HUES48 (cell line): ENCODE measurements at regions not wholly inside any gene's neighbourhood (a gene's known extent, or its start where the extent isn't known, plus 50 kb on each side); places are given as distances from the start of the nearest gene placed in this dataset.

Experiments
- H3K27ac ChIP-seq: one replicate; pipeline ENCODE4 v1.7.0; 2013; ENCODE audit warnings: low read depth, low read length, inconsistent platforms
- H3K27me3 ChIP-seq: 2 replicates; pipeline ENCODE4 v1.6.1; 2013; ENCODE audit warnings: mild to moderate bottlenecking, low read length; ENCODE audit not compliant: control insufficient read depth, insufficient read depth
- H3K36me3 ChIP-seq: 2 replicates; pipeline ENCODE4 v1.6.1; 2013; ENCODE audit warnings: low read length; ENCODE audit not compliant: control insufficient read depth, insufficient read depth
- H3K4me1 ChIP-seq: 2 replicates; pipeline ENCODE4 v1.6.1; 2013; ENCODE audit warnings: mild to moderate bottlenecking, low read length; ENCODE audit not compliant: control insufficient read depth, insufficient read depth
- H3K4me3 ChIP-seq: 2 replicates; pipeline ENCODE4 v1.5.1; 2013; ENCODE audit warnings: mild to moderate bottlenecking, low read depth, low read length
- H3K9ac ChIP-seq: 2 replicates; pipeline ENCODE4 v1.6.1; 2013; ENCODE audit warnings: mild to moderate bottlenecking, low read depth, low read length, moderate library complexity
- H3K9me3 ChIP-seq: 2 replicates; pipeline ENCODE4 v1.6.1; 2013; ENCODE audit warnings: low read length; ENCODE audit not compliant: control insufficient read depth, insufficient read depth

DNA sequence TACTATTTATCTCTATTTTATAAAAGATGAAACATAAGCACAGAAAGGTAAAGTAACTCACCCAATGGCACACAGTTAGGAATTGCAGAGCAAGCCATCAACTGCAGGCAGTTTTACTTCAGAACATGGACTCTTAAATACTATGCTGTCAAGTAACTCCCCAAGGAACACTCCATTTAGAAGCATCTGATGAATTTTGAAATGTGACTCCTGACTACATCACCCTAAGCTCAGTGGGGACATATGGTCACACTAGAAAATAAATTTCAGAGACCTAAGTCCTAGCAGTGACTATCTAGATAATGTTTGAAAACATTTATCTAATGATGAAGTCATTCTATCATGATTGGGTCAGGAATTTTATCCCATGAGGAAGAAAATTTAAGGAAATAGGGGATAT lies 272.8 kb upstream of the ARRDC4 start:
- H3K36me3 ChIP-seq, result no peaks in the 10 kb centered on the region
- no peaks in the 10 kb centered on the region for H3K9me3 ChIP-seq
- no peak overlapping the region for H3K9ac ChIP-seq
- H3K27ac ChIP-seq, result no peak overlapping the region
- H3K4me1 ChIP-seq, result no peaks in the 10 kb centered on the region
- H3K27me3 ChIP-seq, result no peaks in the 10 kb centered on the region
- H3K4me3 ChIP-seq, result no peak overlapping the region

DNA sequence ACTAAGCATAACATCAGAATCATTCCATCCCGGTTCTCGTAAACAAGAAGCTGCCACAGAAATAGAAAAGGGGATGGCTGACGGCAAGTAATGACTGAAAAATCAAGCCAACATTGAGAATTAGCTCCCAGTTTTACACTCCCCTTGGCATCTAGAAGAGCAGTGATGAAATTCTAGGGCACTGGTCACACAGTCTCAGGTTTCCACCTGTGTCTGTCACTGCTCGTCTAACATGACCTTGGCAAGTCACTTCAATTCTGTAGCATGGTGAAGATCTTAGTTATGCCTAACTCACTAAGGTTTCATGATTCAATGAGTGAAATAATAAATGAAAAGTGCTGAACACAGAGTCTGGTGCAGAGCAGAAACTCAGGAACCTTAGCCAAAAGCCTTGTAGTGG lies 272.3 kb upstream of the ARRDC4 start:
- no peak overlapping the region for H3K9ac ChIP-seq
- H3K9me3 ChIP-seq, result no peaks in the 10 kb centered on the region
- H3K36me3 ChIP-seq, result no peaks in the 10 kb centered on the region
- H3K4me3 ChIP-seq, result no peak overlapping the region
- no peaks in the 10 kb centered on the region for H3K4me1 ChIP-seq
- no peaks in the 10 kb centered on the region for H3K27me3 ChIP-seq
- no peak overlapping the region for H3K27ac ChIP-seq

DNA sequence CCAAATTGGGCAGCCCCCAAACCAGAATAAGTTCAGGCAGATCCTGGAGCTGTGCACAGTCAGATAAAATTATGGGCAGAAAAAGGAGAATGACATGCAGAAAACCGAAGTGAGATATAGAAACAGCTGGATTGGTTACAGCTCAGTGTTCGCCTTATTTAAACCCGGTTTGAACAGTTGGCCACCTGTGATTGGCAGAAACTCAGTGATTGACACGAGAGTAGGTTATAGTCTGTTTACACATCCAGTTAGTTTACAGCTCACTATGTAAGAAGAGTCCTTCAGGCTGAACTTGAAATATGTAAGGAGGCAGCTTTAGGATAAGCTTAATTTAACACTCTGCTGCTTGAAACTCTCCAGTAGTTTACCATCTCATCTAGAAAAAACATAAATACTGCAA lies 271.6 kb upstream of the ARRDC4 start:
- no peak overlapping the region for H3K27ac ChIP-seq
- H3K4me1 ChIP-seq, result no peaks in the 10 kb centered on the region
- no peaks in the 10 kb centered on the region for H3K27me3 ChIP-seq
- H3K36me3 ChIP-seq, result no peaks in the 10 kb centered on the region
- no peaks in the 10 kb centered on the region for H3K9me3 ChIP-seq
- no peak overlapping the region for H3K4me3 ChIP-seq
- no peak overlapping the region for H3K9ac ChIP-seq

DNA sequence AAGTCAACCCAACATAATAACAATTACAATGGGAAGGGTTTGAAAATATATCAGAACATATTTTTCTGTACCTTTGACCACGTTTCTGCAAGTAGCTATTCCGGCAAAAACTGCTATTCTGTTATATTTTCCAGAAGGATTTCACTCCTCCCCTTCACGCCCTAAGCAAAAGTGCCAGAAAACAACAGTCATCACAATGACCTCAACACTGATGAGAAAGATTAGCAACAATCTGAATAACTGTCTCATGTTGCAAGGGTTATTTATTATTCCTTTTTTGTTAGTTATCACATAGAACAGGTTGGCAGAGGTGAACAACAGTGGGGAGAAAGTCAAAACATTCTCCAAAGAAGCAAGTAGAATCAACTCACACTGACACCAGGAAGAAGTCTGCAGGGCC lies 269.4 kb upstream of the ARRDC4 start:
- H3K9me3 ChIP-seq, result no peaks in the 10 kb centered on the region
- no peaks in the 10 kb centered on the region for H3K36me3 ChIP-seq
- no peaks in the 10 kb centered on the region for H3K4me1 ChIP-seq
- H3K27me3 ChIP-seq, result no peaks in the 10 kb centered on the region
- H3K4me3 ChIP-seq, result no peak overlapping the region
- no peak overlapping the region for H3K27ac ChIP-seq
- H3K9ac ChIP-seq, result no peak overlapping the region

GRCh38 chr15:97691799-97692198 lies 268.7 kb upstream of the ARRDC4 start:
- H3K4me3 ChIP-seq, result no peak overlapping the region
- no peak overlapping the region for H3K27ac ChIP-seq
- H3K36me3 ChIP-seq, result no peaks in the 10 kb centered on the region
- H3K9me3 ChIP-seq, result no peaks in the 10 kb centered on the region
- H3K27me3 ChIP-seq, result no peaks in the 10 kb centered on the region
- no peak overlapping the region for H3K9ac ChIP-seq
- H3K4me1 ChIP-seq, result no peaks in the 10 kb centered on the region

GRCh38 chr15:97692301-97693015 lies 268.0 kb upstream of the ARRDC4 start:
- Histone ChIP-seq H3K9me3 (no peaks in the 10 kb centered on the region), H3K4me1 (no peaks in the 10 kb centered on the region), H3K4me3 (no peak overlapping the region), H3K36me3 (no peaks in the 10 kb centered on the region), H3K27me3 (no peaks in the 10 kb centered on the region), H3K9ac (no peak overlapping the region), H3K27ac (no peak overlapping the region)

DNA sequence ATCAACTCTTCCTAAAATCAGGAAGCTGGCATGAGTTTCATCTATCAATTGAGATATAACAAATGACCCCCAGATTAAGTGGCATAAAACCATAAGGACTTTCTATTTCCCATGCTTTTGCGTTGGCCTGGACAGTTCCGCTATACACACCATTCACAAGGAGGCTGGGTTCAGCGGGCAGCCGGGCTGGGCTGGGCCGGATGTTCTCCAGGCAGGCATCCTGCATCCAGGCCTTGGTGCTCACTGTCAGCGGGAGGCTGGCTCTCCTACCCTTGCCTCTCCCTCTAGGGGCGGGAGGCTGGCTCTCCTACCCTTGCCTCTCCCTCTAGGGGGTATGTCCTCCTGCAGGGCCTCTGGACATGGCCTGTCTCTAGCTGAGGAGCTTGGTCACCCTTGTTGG lies 266.0 kb upstream of the ARRDC4 start:
- H3K4me1 ChIP-seq, result no peaks in the 10 kb centered on the region
- H3K4me3 ChIP-seq, result no peak overlapping the region
- H3K27ac ChIP-seq, result no peak overlapping the region
- H3K27me3 ChIP-seq, result no peaks in the 10 kb centered on the region
- no peak overlapping the region for H3K9ac ChIP-seq
- H3K36me3 ChIP-seq, result no peaks in the 10 kb centered on the region
- H3K9me3 ChIP-seq, result no peaks in the 10 kb centered on the region

GRCh38 chr15:97703400-97703799 lies 257.1 kb upstream of the ARRDC4 start:
- Histone ChIP-seq H3K9me3 (no peaks in the 10 kb centered on the region), H3K4me1 (no peaks in the 10 kb centered on the region), H3K9ac (no peak overlapping the region), H3K27ac (no peak overlapping the region), H3K4me3 (no peak overlapping the region), H3K36me3 (no peaks in the 10 kb centered on the region), H3K27me3 (no peaks in the 10 kb centered on the region)

DNA sequence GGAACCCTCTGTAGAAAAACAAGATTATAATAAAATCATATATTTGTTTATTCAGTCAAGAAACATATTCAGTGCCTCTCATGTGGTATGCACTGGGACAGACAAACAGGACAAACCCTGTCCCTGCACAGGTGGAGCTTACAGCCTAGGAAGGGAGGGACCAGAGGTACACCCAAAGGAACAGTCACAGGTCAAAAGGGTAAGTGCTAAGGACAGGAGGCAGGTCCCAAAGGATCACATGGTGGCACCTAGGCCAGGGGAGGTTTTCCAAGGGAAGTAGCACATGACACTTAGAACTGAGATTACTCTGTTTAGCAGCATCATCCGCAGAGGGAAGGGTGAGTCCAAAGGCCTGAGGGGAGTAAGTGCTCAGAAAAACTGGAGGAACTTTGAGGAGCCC lies 254.4 kb upstream of the ARRDC4 start:
- Histone ChIP-seq H3K36me3 (no peaks in the 10 kb centered on the region), H3K9me3 (no peaks in the 10 kb centered on the region), H3K9ac (no peak overlapping the region), H3K27me3 (no peaks in the 10 kb centered on the region), H3K4me3 (no peak overlapping the region), H3K4me1 (no peaks in the 10 kb centered on the region), H3K27ac (no peak overlapping the region)

DNA sequence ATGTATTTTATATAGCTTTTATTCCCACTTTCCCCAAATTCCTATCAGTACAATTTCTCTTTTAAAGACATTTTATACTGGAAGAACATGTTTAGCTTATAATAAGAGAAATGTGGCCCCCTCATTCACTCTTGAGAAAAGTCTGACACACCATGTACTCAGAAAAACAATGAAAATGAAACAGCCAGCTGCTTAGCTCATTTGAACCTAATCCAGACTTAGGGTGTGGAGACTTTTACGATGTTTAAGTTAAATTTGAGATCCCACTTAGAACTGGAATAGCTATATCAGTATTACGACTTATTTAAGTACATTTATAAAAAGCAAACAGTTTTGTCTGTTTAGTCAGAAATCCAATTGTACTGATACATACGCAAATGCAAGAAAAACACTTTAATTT lies 252.3 kb upstream of the ARRDC4 start:
- H3K4me1 ChIP-seq, result no peaks in the 10 kb centered on the region
- H3K27ac ChIP-seq, result no peak overlapping the region
- no peak overlapping the region for H3K9ac ChIP-seq
- H3K36me3 ChIP-seq, result no peaks in the 10 kb centered on the region
- no peaks in the 10 kb centered on the region for H3K9me3 ChIP-seq
- no peaks in the 10 kb centered on the region for H3K27me3 ChIP-seq
- no peak overlapping the region for H3K4me3 ChIP-seq

DNA sequence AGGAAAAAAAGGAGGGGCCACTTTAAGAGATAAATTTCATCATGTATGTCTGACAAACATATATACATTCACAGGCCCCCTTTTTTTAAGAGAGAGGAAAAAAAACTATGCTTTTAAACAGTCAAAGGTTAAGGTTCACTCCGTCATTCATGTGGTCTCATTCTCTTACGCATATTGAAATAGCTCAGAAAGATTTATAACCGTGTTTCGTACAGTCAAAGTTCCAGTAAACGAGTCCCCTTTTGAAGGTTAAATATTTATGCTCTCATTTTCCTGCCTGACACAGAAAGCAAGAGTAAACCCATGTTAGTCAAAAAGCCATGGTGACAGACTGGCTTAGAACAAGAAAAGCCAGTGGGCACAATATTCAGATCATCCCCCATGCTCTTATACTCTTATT lies 248.0 kb upstream of the ARRDC4 start:
- no peak overlapping the region for H3K27ac ChIP-seq
- H3K4me3 ChIP-seq, result no peak overlapping the region
- H3K9ac ChIP-seq, result no peak overlapping the region
- no peaks in the 10 kb centered on the region for H3K9me3 ChIP-seq
- H3K36me3 ChIP-seq, result no peaks in the 10 kb centered on the region
- H3K4me1 ChIP-seq, result no peaks in the 10 kb centered on the region
- H3K27me3 ChIP-seq, result no peaks in the 10 kb centered on the region

GRCh38 chr15:97717806-97718205 lies 242.7 kb upstream of the ARRDC4 start:
- Histone ChIP-seq H3K27ac (no peak overlapping the region), H3K36me3 (no peaks in the 10 kb centered on the region), H3K9ac (no peak overlapping the region), H3K4me3 (no peak overlapping the region), H3K9me3 (peaks cover 7% of the 10 kb centered on the region; the same call in 1 of the 2 replicates), H3K4me1 (no peaks in the 10 kb centered on the region), H3K27me3 (no peaks in the 10 kb centered on the region)
